ENCODE measurements at regions not wholly inside any gene's neighbourhood (a gene's known extent, or its start where the extent isn't known, plus 50 kb on each side); places are given as distances from the start of the nearest gene placed in this dataset.
"Not testable (repeated sequence)": the region's sequence is repeated elsewhere in the genome, so short reads cannot be mapped to it uniquely, and the experiment has no call there.

DNA sequence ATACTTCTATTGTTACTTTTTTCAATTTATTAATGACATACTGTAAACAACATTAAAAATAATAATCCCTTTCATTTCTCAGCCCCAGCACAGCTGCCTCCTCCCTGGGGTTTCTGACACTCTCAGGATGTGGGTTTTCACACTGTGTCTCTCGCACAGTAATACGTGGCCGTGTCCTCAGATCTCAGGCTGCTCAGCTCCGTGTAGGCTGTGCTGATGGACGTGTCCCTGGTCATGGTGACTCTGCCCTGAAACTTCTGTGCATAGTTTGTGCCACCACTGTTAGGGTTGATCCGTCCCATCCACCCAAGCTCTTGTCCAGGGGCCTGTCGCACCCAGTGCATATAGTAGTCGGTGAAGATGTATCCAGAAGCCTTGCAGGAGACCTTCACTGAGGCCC lies 159.9 kb downstream of the POTEB start:
- H3K27ac ChIP-seq (ENCODE audit: insufficient read length, low read depth, low read length); H3K9ac ChIP-seq (ENCODE audit: extremely low read depth, insufficient read length, low read length); H3K4ac ChIP-seq (ENCODE audit: low read depth, low read length); H3K79me2 ChIP-seq (ENCODE audit: insufficient read depth, low read length); H3K36me3 Mint-ChIP-seq (ENCODE audit: insufficient read depth in 1 of 3, low read depth in 3 of 3); H3K23ac ChIP-seq (ENCODE audit: insufficient read length, low read depth, low read length); H3K27me3 Mint-ChIP-seq (ENCODE audit: low read depth); H2AFZ ChIP-seq (ENCODE audit: low read length); H2AK5ac ChIP-seq (ENCODE audit: insufficient read length, low read length); H2BK12ac ChIP-seq (ENCODE audit: insufficient read length, low read depth, low read length); H2BK15ac ChIP-seq (ENCODE audit: low read depth, low read length); H3K9me3 ChIP-seq (ENCODE audit: control insufficient read depth, low read depth, low read length); H3T11ph ChIP-seq (ENCODE audit: low read length); H3K4me1 Mint-ChIP-seq; H3K79me1 ChIP-seq (ENCODE audit: insufficient read depth, low read depth, low read length, poor library complexity, severe bottlenecking); H3K14ac ChIP-seq (ENCODE audit: insufficient read depth, low read length); H4K20me1 ChIP-seq (ENCODE audit: control insufficient read depth, insufficient read depth, insufficient read length); H4K5ac ChIP-seq (ENCODE audit: insufficient read length, low read depth, low read length); DNase-seq; H2BK120ac ChIP-seq (ENCODE audit: low read depth, low read length, poor library complexity, severe bottlenecking); H3K56ac ChIP-seq (ENCODE audit: insufficient read length, low read depth, low read length); H3K4me1 ChIP-seq (ENCODE audit: insufficient read depth, low read length); H2BK5ac ChIP-seq (ENCODE audit: insufficient read length, low read length); H4K91ac ChIP-seq (ENCODE audit: insufficient read length, low read depth, low read length); H3K27me3 ChIP-seq (ENCODE audit: insufficient read depth, low read length); H3K18ac ChIP-seq (ENCODE audit: insufficient read length, low read depth, low read length); H3K23me2 ChIP-seq (ENCODE audit: insufficient read length, low read depth, low read length, poor library complexity, severe bottlenecking); H3K9me3 Mint-ChIP-seq; H4K8ac ChIP-seq (replicated peaks; ENCODE audit: insufficient read length, low read depth, low read length); H3K4me2 ChIP-seq (ENCODE audit: insufficient read depth, insufficient read length, low read length); H2BK20ac ChIP-seq (ENCODE audit: low read depth, low read length, poor library complexity, severe bottlenecking); H3K4me3 Mint-ChIP-seq; H3K27ac Mint-ChIP-seq: not testable (repeated sequence)
- no CpG with 5 or more reads among the region's 8 CpGs for WGBS (ENCODE audit: extremely low coverage, insufficient read length, low lambda C conversion rate)

DNA sequence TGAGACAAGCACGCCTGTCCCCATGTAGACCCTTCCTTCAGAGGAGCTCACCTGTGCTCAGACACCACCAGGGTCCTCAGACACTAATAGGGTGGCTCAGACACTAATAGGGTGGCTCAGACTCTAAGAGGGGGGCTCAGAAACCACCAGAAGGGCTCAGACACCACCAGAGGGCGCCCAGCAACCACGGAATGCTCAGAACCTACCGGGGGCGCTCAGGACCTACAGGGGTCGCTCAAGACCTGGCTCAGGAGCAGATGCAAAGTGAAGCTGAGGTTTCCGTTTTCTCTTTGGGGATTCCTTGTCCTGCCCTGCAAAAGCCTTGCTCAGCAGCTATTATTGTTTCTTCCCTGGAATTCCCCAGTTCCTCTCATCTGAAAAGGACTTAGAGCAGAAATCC lies 172.1 kb downstream of the POTEB start:
- H2BK5ac ChIP-seq (ENCODE audit: insufficient read length, low read length); H3K18ac ChIP-seq (ENCODE audit: insufficient read length, low read depth, low read length); H2BK12ac ChIP-seq (ENCODE audit: insufficient read length, low read depth, low read length); H2BK15ac ChIP-seq (ENCODE audit: low read depth, low read length); H4K8ac ChIP-seq (replicated peaks; ENCODE audit: insufficient read length, low read depth, low read length); H3K79me1 ChIP-seq (ENCODE audit: insufficient read depth, low read depth, low read length, poor library complexity, severe bottlenecking); H3K23me2 ChIP-seq (ENCODE audit: insufficient read length, low read depth, low read length, poor library complexity, severe bottlenecking); H3K4me1 Mint-ChIP-seq; H2BK120ac ChIP-seq (ENCODE audit: low read depth, low read length, poor library complexity, severe bottlenecking); H3K4me2 ChIP-seq (ENCODE audit: insufficient read depth, insufficient read length, low read length); H3K36me3 Mint-ChIP-seq (ENCODE audit: insufficient read depth in 1 of 3, low read depth in 3 of 3); H3K9ac ChIP-seq (ENCODE audit: extremely low read depth, insufficient read length, low read length); H3T11ph ChIP-seq (ENCODE audit: low read length); H3K27ac Mint-ChIP-seq; H3K9me3 Mint-ChIP-seq; H4K20me1 ChIP-seq (ENCODE audit: control insufficient read depth, insufficient read depth, insufficient read length); H3K56ac ChIP-seq (ENCODE audit: insufficient read length, low read depth, low read length); H3K27ac ChIP-seq (ENCODE audit: insufficient read length, low read depth, low read length); H3K27me3 Mint-ChIP-seq (ENCODE audit: low read depth); DNase-seq; H3K23ac ChIP-seq (ENCODE audit: insufficient read length, low read depth, low read length); H2AK5ac ChIP-seq (ENCODE audit: insufficient read length, low read length); H4K5ac ChIP-seq (ENCODE audit: insufficient read length, low read depth, low read length); H3K9me3 ChIP-seq (ENCODE audit: control insufficient read depth, low read depth, low read length); H3K79me2 ChIP-seq (ENCODE audit: insufficient read depth, low read length); H3K4me1 ChIP-seq (ENCODE audit: insufficient read depth, low read length); H3K4ac ChIP-seq (ENCODE audit: low read depth, low read length); H3K14ac ChIP-seq (ENCODE audit: insufficient read depth, low read length); H3K27me3 ChIP-seq (ENCODE audit: insufficient read depth, low read length); H4K91ac ChIP-seq (ENCODE audit: insufficient read length, low read depth, low read length); H3K4me3 Mint-ChIP-seq; H2AFZ ChIP-seq (ENCODE audit: low read length); H2BK20ac ChIP-seq (ENCODE audit: low read depth, low read length, poor library complexity, severe bottlenecking): not testable (repeated sequence)
- no CpG with 5 or more reads among the region's 7 CpGs for WGBS (ENCODE audit: extremely low coverage, insufficient read length, low lambda C conversion rate)

DNA sequence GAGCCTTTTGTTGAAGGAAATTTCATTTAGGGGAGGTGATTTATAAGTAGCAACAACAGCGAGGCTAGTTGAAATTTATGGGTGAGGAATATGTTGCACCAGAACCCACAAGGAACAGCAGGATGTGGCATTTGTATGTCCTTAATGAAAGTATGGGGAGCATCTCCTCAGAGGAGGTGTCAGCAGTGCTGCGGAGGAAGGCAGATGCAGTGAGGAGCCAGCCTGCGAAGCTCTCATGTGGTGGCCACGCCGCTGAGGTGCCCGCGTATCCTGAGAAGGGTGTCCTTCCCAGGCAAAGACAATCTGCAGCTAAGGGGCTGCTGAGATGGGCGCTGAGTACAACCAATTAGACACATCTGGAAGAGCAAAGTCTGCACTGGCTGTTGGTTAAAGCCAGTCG lies 178.9 kb downstream of the POTEB start:
- not testable (repeated sequence) for H3K23me2 ChIP-seq (ENCODE audit: insufficient read length, low read depth, low read length, poor library complexity, severe bottlenecking); H3K27ac ChIP-seq (ENCODE audit: insufficient read length, low read depth, low read length); H2BK5ac ChIP-seq (ENCODE audit: insufficient read length, low read length); H3T11ph ChIP-seq (ENCODE audit: low read length); H3K9ac ChIP-seq (ENCODE audit: extremely low read depth, insufficient read length, low read length); H3K79me1 ChIP-seq (ENCODE audit: insufficient read depth, low read depth, low read length, poor library complexity, severe bottlenecking); H3K36me3 Mint-ChIP-seq (ENCODE audit: insufficient read depth in 1 of 3, low read depth in 3 of 3); H3K18ac ChIP-seq (ENCODE audit: insufficient read length, low read depth, low read length); H3K56ac ChIP-seq (ENCODE audit: insufficient read length, low read depth, low read length); H2BK20ac ChIP-seq (ENCODE audit: low read depth, low read length, poor library complexity, severe bottlenecking); H3K27me3 Mint-ChIP-seq (ENCODE audit: low read depth); H2AFZ ChIP-seq (ENCODE audit: low read length); H2AK5ac ChIP-seq (ENCODE audit: insufficient read length, low read length); DNase-seq; H2BK15ac ChIP-seq (ENCODE audit: low read depth, low read length); H4K91ac ChIP-seq (ENCODE audit: insufficient read length, low read depth, low read length); H3K4me2 ChIP-seq (ENCODE audit: insufficient read depth, insufficient read length, low read length); H3K4me1 Mint-ChIP-seq; H2BK12ac ChIP-seq (ENCODE audit: insufficient read length, low read depth, low read length); H3K27ac Mint-ChIP-seq; H3K4me3 Mint-ChIP-seq; H3K9me3 ChIP-seq (ENCODE audit: control insufficient read depth, low read depth, low read length); H3K23ac ChIP-seq (ENCODE audit: insufficient read length, low read depth, low read length); H4K5ac ChIP-seq (ENCODE audit: insufficient read length, low read depth, low read length); H3K79me2 ChIP-seq (ENCODE audit: insufficient read depth, low read length); H3K4ac ChIP-seq (ENCODE audit: low read depth, low read length); H3K9me3 Mint-ChIP-seq; H4K8ac ChIP-seq (replicated peaks; ENCODE audit: insufficient read length, low read depth, low read length); H3K14ac ChIP-seq (ENCODE audit: insufficient read depth, low read length); H4K20me1 ChIP-seq (ENCODE audit: control insufficient read depth, insufficient read depth, insufficient read length); H3K27me3 ChIP-seq (ENCODE audit: insufficient read depth, low read length); H3K4me1 ChIP-seq (ENCODE audit: insufficient read depth, low read length); H2BK120ac ChIP-seq (ENCODE audit: low read depth, low read length, poor library complexity, severe bottlenecking)
- WGBS (ENCODE audit: extremely low coverage, insufficient read length, low lambda C conversion rate): no CpG with 5 or more reads among the region's 9 CpGs

Measured in H9 (cell line).